Right ventricle myocardium superior (tissue), 1 donor: ENCODE measurements at regions not wholly inside any gene's neighbourhood (a gene's known extent, or its start where the extent isn't known, plus 50 kb on each side); places are given as distances from the start of the nearest gene placed in this dataset.

Experiments
- ATAC-seq: fragments of 200-7000 bp; cut with Tn5 transposase; one replicate; pipeline ENCODE4 v1.9.1; 2020; ENCODE audit warnings: mild to moderate bottlenecking; ENCODE audit not compliant: poor library complexity
- DNase-seq: peaks from one replicate; pipeline ENCODE4 v3.0.0-alpha.2; 2020
- intact Hi-C: fragments of 100-400 bp; cut with DNase I; formaldehyde crosslinking; loops from one replicate; pipeline ENCODE4 v1.11.2; 2022
- donor health status: DM: no; HTN: yes; CAD: no; lungs with severe emphysema.

- intact Hi-C loops: no loop called here
- no peak for DNase-seq
- peak; percentile 19 for ATAC-seq
Measured at GRCh38 chr2:71944806-71945602, 202.7 kb downstream of the CYP26B1 start.

DNA sequence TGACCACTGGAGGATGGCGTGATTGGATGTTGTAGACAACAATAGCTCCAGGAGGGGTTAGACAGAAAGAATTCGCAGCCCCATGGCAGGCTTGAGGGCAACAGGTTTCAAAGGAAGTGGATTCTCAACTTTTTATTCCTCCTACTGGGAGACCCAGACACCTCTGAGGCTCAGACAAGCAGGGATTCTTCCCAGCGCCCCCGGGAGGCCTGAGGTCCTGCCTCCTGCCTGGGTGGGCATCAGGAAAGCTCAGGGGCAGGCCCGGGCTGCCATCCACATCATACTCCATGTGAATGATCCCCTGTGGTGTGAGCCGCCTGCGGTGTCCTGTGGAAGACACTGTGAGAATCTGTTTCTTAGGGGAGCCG lies 203.5 kb downstream of the CYP26B1 start:
- intact Hi-C loops: no loop called here
- DNase-seq (no peak), ATAC-seq (no peak)

DNA sequence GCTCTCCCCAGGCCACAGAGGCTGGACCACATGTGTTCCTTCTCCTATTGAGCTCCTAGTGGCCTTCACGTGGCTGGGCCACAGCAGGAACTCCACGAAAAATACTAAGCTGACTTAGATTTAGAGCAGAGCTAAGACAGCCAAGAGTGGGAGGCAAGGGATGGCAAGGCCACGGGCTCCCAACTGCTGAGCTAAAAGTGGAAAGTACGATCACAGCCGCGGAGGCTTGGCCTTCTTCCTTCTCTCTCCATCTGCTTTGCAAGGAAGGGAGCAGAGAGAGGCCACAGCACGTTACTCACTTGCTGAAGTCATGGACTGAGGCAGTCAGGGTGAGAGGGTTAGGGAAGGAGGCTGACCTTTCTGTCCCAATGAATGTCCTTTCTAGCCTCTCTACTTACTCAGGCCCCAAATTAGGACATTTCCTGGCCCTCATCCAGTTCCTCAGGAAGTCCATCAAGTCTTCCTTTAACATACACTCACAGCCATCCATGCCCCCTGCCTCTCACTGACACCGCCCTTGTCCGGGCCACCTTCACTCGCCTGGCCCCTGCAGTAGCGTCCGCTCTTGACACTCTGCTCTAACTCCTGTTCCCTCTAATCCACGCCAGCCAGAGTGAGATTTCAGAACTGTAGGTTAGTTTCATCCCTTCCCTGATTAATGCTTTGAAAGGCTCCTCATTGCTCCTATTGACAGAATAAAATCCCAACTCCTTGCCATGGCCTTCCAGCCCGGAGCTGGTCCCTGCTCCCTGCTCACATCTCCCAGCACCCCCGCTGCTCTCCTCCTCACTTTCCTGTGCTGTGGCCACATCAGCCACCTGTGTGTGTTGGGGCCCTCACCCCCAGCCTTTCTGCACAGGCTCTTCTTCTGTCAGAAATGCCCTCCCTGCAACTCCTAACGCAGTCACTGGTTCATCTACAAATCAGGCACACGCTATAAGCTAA lies 204.2 kb downstream of the CYP26B1 start:
- DNase-seq (no peak), ATAC-seq (peak; percentile 40)
- intact Hi-C loops: no loop called here

DNA sequence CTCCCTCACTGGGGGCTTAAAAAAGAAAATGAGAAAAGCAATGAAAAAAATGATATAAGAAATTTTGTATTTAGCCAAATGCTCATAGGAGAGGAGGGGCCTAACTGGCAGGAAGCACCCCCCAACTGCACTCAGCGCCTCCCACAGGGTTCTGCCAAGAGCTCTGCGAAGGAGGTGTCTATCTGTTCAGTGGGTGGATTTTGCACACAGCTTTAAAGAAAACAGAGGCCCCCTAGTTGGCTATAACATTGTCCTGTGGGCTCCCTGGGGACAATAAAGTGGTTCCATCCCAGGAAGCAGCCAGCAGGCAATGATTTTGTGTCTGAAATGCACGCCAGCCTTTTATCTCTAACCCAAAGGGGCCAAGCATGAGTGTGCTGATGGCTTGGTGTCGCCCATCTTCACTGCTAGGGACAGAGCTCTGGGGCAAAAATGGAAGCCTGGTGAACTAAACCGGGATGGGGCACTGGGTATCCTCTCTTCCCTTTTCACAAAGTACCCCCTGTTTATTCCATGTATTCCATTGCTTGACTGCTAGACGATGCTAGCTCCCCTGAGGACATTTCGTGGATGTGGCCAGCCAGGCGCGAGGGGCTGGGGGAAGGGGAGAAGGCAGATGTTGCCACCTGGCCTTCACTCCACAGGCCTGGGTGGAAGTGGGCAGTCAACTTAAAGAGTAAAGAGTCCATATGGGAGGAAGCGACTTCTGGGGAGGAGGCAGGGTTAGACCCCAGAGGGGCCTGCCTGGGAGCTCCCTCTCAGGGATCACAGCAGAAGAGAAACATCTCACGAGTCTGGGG lies 205.7 kb downstream of the CYP26B1 start:
- intact Hi-C loops: no loop called here
- no peak for ATAC-seq
- no peak for DNase-seq

DNA sequence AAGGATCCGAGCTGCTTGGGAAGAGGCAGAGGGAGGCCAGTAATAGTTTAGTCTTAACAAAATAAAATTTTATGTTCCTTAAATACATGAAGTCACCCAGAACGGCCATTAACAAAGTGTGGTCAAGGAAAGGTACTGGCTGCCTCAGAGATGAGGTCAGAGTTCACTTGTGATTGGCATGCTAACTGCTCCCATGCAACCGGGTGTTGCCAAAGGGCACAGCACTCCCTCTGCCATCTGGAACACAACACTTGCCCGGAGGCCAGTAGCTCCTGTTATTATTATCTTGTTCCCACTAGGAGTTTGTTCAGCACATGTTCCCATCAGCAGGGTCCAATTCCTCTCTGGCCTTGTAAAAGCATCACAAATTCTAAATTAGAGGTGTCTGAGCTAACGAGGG lies 207.0 kb downstream of the CYP26B1 start:
- intact Hi-C loops: no loop called here
- DNase-seq (no peak), ATAC-seq (no peak)

GRCh38 chr2:71939588-71940535 lies 207.8 kb downstream of the CYP26B1 start:
- DNase-seq (peak; percentile 79), ATAC-seq (peak; percentile 57)
- intact Hi-C loops: no loop called here

DNA sequence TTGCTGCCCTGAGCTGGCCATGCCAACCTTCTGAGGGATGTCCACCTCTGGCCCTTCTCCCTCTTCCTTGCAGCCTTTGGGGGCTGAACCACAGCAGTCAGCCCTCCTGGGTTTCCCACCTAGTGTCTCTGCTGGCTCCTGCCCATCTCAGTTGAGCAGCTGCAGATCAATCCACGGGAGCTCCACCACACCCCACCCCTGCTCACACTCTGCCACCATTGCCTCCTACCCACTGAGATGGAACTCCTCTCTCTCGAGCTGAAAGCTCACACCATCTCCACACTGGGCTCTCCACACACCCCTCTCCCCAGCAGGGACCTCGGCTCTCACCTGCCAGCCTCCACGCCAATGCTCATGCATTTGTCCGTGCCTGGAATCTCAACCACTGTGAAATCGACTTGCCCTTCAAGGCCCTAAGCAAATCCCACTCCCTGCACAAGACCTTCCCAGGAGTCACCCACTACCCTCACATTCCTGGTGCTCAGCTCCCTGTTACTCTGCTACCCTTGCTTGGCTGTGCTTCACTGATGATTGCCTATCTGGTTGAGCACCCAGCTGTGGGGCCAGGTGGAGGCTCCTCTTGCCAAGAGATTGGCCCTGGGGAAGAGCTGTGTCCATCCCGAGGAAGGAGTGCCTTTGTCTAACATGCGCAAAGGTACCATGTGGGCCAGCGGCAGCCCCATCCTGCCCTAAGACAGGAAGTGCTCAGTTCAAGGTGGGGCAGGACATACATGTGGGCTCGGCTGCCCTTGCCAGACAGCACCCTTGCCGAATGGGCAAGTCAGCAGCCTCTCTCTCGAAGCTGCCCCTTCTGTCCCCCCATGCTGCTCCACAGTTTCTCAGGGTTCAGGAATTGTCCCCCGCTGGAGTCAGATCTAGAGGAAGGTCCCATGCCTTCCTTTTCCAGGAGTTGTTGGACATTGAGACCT lies 208.7 kb downstream of the CYP26B1 start:
- intact Hi-C loops: no loop called here
- no peak for ATAC-seq
- DNase-seq: no peak

GRCh38 chr2:71938108-71938507 lies 209.6 kb downstream of the CYP26B1 start:
- ATAC-seq (no peak), DNase-seq (no peak)
- intact Hi-C loops: no loop called here

DNA sequence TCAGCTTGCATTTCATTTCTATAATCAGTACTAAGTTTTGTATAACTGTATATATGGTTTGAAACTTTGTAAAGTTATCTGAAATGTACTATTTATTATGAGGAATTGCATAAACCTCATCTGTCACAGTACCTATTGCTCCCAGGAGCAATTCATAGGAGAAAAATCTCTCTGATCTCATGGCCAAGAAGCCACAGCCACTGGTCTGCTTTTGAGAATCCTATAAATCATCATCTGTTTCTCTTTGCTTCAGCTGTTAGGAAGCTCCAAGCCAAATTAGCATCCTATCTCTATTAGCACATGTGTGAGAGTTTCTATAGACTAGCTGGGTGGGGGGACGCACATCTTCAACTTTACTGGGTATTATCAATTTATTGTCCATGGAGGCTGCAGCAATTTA lies 210.3 kb downstream of the CYP26B1 start:
- intact Hi-C loops: no loop called here
- ATAC-seq: no peak

GRCh38 chr2:71936076-71937030 lies 211.3 kb downstream of the CYP26B1 start:
- ATAC-seq: no peak
- DNase-seq: no peak
- intact Hi-C loops: no loop called here

More for the DNA sequence above, 210.3 kb downstream of the CYP26B1 start:
- DNase-seq: no peak

DNA sequence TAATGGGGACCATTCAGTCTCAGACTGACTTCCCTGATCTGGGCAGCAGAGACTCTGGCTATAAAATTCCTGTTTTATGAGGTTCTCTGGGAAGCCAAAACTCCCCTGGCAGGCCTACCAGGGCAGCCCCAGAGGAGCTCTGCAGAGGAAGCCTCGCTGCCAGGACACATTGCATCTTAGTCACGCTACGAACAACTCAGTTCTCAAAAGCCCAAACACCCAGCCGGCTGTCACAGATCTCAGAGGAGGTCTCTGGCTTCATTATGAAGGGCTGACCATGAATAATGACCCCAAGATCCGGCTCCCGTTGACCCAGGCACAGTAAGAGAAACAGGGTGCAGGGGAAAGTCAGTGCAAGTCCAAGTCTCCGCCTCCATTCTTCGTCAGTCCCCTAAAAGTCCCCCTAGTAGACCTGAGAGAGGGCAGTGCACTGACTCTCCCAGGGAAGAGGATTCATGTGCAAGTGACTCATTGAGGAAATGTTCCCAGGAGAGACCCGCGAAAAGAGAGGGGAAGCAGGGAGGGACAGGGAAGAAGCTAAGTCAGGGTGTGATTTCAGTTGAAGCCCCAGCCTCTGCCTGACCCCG lies 212.3 kb downstream of the CYP26B1 start:
- ATAC-seq (peak; percentile 75), DNase-seq (peak; percentile 81)
- intact Hi-C loops: no loop called here

DNA sequence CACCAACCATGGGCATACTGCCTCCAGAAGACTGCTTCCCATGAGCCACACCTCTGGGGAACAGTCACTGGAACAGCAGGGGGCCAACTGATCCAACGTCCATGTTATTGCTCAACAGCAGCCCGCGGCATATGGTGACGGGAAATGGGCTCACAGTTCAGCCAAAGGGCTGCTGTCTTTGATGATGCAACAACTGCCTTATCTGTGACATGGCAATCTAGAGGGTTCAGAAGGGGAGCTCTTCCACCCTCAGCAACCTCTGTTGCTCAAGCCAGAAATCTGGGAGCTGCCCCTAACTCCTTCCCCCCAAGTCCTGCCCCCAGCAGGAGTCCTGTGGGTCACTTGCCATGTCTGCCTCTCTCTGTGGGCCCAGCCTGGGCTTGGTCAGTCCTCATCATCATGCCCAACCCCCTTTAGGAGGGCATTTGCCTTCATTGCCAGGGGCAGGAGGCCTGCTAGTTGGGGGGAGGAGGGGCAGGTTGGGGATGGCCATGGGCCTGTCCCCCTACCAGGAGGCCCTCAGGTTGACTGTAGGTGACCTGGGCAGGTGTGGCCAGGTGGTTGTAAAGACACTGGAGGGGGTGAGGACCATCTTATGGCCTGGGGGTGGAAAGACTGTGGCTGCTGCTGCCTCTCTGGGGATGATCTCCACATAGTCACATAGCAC lies 212.9 kb downstream of the CYP26B1 start:
- ATAC-seq (peak; percentile 85), DNase-seq (peak; percentile 80)
- intact Hi-C loops: no loop called here

- ATAC-seq (no peak), DNase-seq (no peak)
- intact Hi-C loops: no loop called here
Measured at GRCh38 chr2:71934320-71934593, 213.4 kb downstream of the CYP26B1 start.

DNA sequence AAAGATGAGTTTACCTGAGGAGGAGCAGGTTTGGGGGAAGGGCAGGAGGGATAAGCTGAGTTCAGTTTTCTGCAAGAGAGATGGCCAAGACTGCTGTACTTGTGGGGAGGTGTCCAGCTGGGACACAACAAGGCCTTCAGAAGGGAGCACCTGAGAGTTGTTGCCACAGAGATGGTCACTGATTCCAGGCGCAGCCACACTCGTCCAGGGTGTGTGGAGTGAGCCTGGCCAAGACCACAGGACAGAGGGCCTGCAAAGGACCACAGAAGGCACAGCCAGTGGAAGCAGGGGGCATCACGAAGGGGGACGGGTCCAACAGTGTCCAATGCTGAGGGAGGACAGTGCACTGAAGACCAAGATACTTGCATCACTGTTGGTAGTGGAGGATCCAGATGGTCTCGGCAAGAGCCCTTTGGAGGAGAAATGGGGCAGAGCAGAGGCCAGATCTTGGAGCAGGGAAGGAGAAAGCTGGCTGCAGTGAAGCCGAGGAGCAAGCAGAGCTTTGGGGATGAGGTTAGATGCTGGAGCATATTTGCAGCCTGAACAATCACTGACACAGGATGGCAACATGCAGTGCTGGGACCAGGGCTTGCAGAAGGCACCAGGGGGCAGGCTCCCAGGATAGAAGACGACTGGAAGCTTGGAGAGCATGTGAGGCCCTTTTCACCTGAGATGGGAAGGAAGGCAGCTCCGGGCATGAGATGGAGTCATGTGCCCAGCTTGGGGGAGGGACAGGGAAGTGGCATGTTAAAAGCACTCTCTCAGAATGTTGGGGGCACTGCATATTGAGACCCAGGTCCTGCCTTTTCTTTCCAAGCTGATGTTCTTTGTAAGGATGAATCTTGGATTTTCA lies 214.0 kb downstream of the CYP26B1 start:
- DNase-seq (no peak), ATAC-seq (no peak)
- intact Hi-C loops: no loop called here
